ENCODE measurements at regions not wholly inside any gene's neighbourhood (a gene's known extent, or its start where the extent isn't known, plus 50 kb on each side); places are given as distances from the start of the nearest gene placed in this dataset.

- H3K27me3 ChIP-seq: no peaks in the 10 kb centered on the region
- peaks cover 26 to 44% of the 10 kb centered on the region in 2 donors for H3K4me1 ChIP-seq (replicated peaks in 1 of 2)
- H3K9me3 ChIP-seq (replicated peaks in 1 of 3): no peaks in the 10 kb centered on the region
- TF ChIP-seq, protein P1, sequence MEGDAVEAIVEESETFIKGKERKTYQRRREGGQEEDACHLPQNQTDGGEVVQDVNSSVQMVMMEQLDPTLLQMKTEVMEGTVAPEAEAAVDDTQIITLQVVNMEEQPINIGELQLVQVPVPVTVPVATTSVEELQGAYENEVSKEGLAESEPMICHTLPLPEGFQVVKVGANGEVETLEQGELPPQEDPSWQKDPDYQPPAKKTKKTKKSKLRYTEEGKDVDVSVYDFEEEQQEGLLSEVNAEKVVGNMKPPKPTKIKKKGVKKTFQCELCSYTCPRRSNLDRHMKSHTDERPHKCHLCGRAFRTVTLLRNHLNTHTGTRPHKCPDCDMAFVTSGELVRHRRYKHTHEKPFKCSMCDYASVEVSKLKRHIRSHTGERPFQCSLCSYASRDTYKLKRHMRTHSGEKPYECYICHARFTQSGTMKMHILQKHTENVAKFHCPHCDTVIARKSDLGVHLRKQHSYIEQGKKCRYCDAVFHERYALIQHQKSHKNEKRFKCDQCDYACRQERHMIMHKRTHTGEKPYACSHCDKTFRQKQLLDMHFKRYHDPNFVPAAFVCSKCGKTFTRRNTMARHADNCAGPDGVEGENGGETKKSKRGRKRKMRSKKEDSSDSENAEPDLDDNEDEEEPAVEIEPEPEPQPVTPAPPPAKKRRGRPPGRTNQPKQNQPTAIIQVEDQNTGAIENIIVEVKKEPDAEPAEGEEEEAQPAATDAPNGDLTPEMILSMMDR (IDR thresholded peaks at IDR 0.05): peak; percentile 82 to 97 (median 90)
- no peak for TF ChIP-seq POLR2A (IDR thresholded peaks at IDR 0.05)
- no peaks in the 10 kb centered on the region for H3K36me3 ChIP-seq (replicated peaks in 1 of 2)
- intact Hi-C loops (cut with DNase I): loop anchor here in 1 of 2 donors (10.0 kb wide), 2 partner anchors 329 to 439 kb away; no protein-coding TSS in a partner anchor
- WGBS, 4 donors: 35 to 72% (median 36%) methylated on average over 6 to 16 of the region's 16 CpGs
- H3K27ac ChIP-seq: peak overlapping the region in 3 of 5 donors; percentile 76 to 94 (median 88)
- no peak overlapping the region for H3K4me3 ChIP-seq
- DNase-seq: peak; percentile 68 to 85 (median 77)
Measured at GRCh38 chr16:85275533-85276249, 163.4 kb upstream of the CIBAR2 start.

DNA sequence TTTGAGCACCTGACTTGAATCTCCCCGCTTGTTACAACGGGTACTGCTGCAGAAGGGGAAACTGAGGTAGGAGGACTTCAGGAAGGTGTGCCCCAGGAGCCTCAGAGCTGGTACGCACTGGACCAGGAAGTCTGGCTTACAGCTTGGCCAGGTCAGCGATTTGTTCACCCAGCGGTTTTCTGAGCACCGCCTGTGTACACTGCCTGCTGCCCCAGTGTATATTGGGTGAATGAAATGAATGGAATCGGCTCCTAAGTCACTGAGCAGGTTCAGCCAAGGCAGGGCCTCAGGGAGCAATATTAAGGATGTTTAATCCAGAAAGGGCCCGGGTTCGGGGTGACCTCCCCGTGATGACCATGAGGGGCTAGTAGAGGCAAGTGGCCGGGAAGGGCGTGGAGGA is 164.0 kb upstream of the CIBAR2 start:
- TF ChIP-seq, protein P1 (IDR thresholded peaks at IDR 0.05): no peak
- TF ChIP-seq POLR2A (IDR thresholded peaks at IDR 0.05): no peak
- Histone ChIP-seq H3K36me3 (replicated peaks in 1 of 2) (no peaks in the 10 kb centered on the region), H3K9me3 (replicated peaks in 1 of 3) (no peaks in the 10 kb centered on the region), H3K27me3 (no peaks in the 10 kb centered on the region), H3K4me1 (replicated peaks in 1 of 2) (peaks cover 26 to 50% of the 10 kb centered on the region in 2 donors), H3K27ac (peak overlapping the region in 3 of 5 donors; percentile 76 to 94 (median 88)), H3K4me3 (no peak overlapping the region)
- no peak for DNase-seq
- intact Hi-C loops (cut with DNase I): loop anchor here in 1 of 2 donors (10.0 kb wide), 2 partner anchors 329 to 439 kb away; no protein-coding TSS in a partner anchor
- 82 to 94% (median 86%) methylated on average over 11 to 12 of the region's 12 CpGs for WGBS, 4 donors

DNA sequence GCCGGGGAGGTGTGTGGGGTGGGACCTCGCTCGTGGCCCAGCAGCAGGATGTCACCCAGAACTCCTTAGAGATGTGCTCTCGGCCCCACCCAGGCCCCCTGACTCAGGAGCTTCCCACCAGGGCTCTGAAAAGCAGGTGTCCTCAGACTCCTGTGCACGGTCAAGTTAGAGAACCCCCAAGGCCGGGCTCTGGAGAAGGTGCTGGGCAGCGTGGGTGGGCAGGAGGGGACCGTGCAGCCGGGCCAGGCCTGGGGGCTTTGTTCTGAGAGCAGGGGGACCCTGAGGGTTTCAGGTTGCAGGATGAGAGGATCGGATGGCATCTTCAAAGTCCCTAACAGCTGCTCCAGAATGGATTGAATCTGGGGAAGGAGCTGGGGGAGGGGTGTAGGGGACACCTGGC is 164.4 kb upstream of the CIBAR2 start:
- H3K4me3 ChIP-seq: no peak overlapping the region
- H3K9me3 ChIP-seq (replicated peaks in 1 of 3): no peaks in the 10 kb centered on the region
- H3K4me1 ChIP-seq (replicated peaks in 1 of 2): peaks cover 26 to 52% of the 10 kb centered on the region in 2 donors
- TF ChIP-seq POLR2A (IDR thresholded peaks at IDR 0.05): no peak
- TF ChIP-seq, protein P1 (IDR thresholded peaks at IDR 0.05): no peak
- H3K36me3 ChIP-seq (replicated peaks in 1 of 2): no peaks in the 10 kb centered on the region
- H3K27me3 ChIP-seq: no peaks in the 10 kb centered on the region
- intact Hi-C loops (cut with DNase I): loop anchor here in 1 of 2 donors (10.0 kb wide), 2 partner anchors 328 to 438 kb away; no protein-coding TSS in a partner anchor
- DNase-seq: no peak
- H3K27ac ChIP-seq: peak overlapping the region; percentile 76 to 94 (median 88)
- WGBS, 4 donors: 84 to 97% (median 92%) methylated on average over 7 to 10 of the region's 10 CpGs

DNA sequence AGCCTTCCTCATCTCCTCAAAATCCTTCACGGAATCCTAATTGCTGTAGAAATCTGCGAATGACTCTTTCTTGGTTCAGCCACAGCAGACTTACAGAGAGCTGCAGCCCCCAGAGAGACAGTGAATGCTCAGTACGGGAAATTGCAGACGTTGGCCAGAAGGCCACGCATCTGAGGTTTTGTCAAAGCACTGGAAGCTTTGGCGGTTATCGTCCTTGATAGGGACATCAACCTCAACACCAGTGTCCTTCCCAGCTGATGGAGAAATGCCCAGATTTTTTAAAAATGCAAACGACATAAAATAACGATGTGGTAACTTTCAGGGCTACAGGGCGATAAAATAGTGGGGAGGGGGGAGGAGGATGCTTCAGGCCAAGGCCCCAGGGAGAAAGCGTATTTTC is 166.6 kb upstream of the CIBAR2 start:
- Histone ChIP-seq H3K4me3 (no peak overlapping the region), H3K27me3 (no peaks in the 10 kb centered on the region), H3K4me1 (replicated peaks in 1 of 2) (peaks cover 26 to 52% of the 10 kb centered on the region in 2 donors), H3K27ac (peak overlapping the region; percentile 76 to 94 (median 88)), H3K36me3 (replicated peaks in 1 of 2) (no peaks in the 10 kb centered on the region), H3K9me3 (replicated peaks in 1 of 3) (no peaks in the 10 kb centered on the region)
- TF ChIP-seq POLR2A (IDR thresholded peaks at IDR 0.05): peak in 1 of 2 donors; percentile 47
- TF ChIP-seq, protein P1 (IDR thresholded peaks at IDR 0.05): peak in 4 of 6 experiments; percentile 7 to 22 (median 14)
- intact Hi-C loops (cut with DNase I): loop anchor here in 1 of 2 donors (10.0 kb wide), 2 partner anchors 326 to 436 kb away; no protein-coding TSS in a partner anchor
- DNase-seq: peak in 6 of 7 donors; percentile 78 to 92 (median 85)
- 30 to 37% (median 35%) methylated on average over 10 to 11 of the region's 11 CpGs for WGBS, 4 donors
